ENCODE measurements at regions not wholly inside any gene's neighbourhood (a gene's known extent, or its start where the extent isn't known, plus 50 kb on each side); places are given as distances from the start of the nearest gene placed in this dataset.

DNA sequence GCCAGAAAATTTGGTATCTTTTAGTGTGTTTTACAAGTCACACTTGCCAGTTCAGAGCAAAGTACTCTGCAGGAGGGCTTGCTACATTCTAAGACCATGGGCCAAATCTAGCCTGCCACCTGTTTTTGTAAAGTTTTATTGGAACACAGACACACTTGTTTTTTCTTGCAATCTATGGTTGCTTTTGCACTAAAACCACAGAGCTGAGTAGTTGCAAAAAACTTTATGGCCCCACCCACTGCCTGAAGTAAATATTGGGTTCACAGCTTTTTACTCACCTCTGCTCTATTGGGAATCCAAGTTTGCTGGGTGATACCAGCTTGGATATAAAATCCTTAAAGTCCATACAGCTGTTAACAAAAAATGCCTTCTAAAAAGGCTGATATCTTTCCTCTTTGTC is 109.0 kb downstream of the ZFP64 start:
- TF ChIP-seq KDM1A (IDR thresholded peaks at IDR 0.05; ENCODE audit: borderline replicate concordance, low read length) (no peak), PHF8 (conservative IDR thresholded peaks at IDR 0.05; ENCODE audit: low read depth, low read length) (no peak), SP1 (IDR thresholded peaks at IDR 0.05; ENCODE audit: low read depth, low read length) (no peak), YY1 (IDR thresholded peaks at IDR 0.05; ENCODE audit: low read depth, low read length) (no peak), CBX5 (IDR thresholded peaks at IDR 0.05; ENCODE audit: low read depth, low read length) (no peak), EP300 (IDR thresholded peaks at IDR 0.05; ENCODE audit: borderline replicate concordance in 1 of 2, low read depth in 2 of 2, low read length in 2 of 2) (no peak), RNF2 (IDR thresholded peaks at IDR 0.05; ENCODE audit: borderline replicate concordance, low read depth, low read length, missing control alignments, poor library complexity, severe bottlenecking) (no peak), POLR2A (IDR thresholded peaks at IDR 0.05; ENCODE audit: control extremely low read depth in 1 of 2, low read depth in 2 of 2, low read length in 2 of 2) (no peak), HDAC2 (IDR thresholded peaks at IDR 0.05; ENCODE audit: borderline replicate concordance in 1 of 2, low read depth in 2 of 2, low read length in 2 of 2) (no peak)
- TF ChIP-seq, protein P1, sequence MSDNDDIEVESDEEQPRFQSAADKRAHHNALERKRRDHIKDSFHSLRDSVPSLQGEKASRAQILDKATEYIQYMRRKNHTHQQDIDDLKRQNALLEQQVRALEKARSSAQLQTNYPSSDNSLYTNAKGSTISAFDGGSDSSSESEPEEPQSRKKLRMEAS (IDR thresholded peaks at IDR 0.05): no peak
- TF ChIP-seq, protein P2, sequence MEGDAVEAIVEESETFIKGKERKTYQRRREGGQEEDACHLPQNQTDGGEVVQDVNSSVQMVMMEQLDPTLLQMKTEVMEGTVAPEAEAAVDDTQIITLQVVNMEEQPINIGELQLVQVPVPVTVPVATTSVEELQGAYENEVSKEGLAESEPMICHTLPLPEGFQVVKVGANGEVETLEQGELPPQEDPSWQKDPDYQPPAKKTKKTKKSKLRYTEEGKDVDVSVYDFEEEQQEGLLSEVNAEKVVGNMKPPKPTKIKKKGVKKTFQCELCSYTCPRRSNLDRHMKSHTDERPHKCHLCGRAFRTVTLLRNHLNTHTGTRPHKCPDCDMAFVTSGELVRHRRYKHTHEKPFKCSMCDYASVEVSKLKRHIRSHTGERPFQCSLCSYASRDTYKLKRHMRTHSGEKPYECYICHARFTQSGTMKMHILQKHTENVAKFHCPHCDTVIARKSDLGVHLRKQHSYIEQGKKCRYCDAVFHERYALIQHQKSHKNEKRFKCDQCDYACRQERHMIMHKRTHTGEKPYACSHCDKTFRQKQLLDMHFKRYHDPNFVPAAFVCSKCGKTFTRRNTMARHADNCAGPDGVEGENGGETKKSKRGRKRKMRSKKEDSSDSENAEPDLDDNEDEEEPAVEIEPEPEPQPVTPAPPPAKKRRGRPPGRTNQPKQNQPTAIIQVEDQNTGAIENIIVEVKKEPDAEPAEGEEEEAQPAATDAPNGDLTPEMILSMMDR (IDR thresholded peaks at IDR 0.05; ENCODE audit: control extremely low read depth in 1 of 3, insufficient read depth in 1 of 3, low read depth in 1 of 3, low read length in 3 of 3): no peak

Measured in H1 (cell line).